Breast epithelium (tissue), 4 donors: ENCODE measurements at regions not wholly inside any gene's neighbourhood (a gene's known extent, or its start where the extent isn't known, plus 50 kb on each side); places are given as distances from the start of the nearest gene placed in this dataset.
"Not testable (repeated sequence)": the region's sequence is repeated elsewhere in the genome, so short reads cannot be mapped to it uniquely, and the experiment has no call there.

ENCODE experiments used
- DNase-seq, 2 donors: peaks; one replicate each; pipeline ENCODE4 v3.0.0-alpha.2; 2019; ENCODE audit warnings: low spot score in 2 of 2
- H3K27ac ChIP-seq, 2 donors: fragments of 200-600 bp; sonication (generic) in 1 of 2; one replicate each; pipeline ENCODE4 v1.5.1; 2016 to 2019; ENCODE audit warnings: mild to moderate bottlenecking in 1 of 2
- H3K27me3 ChIP-seq, 2 donors: fragments of 200-600 bp; sonication (generic) in 1 of 2; one replicate each; pipeline versions ENCODE4 v1.5.1 to v1.6.0; 2017 to 2019; ENCODE audit warnings: control low read depth in 1 of 2, mild to moderate bottlenecking in 1 of 2
- H3K36me3 ChIP-seq: fragments of 200-600 bp; one replicate; pipeline ENCODE4 v1.5.1; 2019
- H3K4me1 ChIP-seq, 2 donors: fragments of 200-600 bp; sonication (generic); one replicate each; pipeline ENCODE4 v1.5.1; 2016 to 2019; ENCODE audit warnings: control low read depth in 1 of 2
- H3K4me3 ChIP-seq, 3 donors: fragments of 200-600 bp; sonication (generic); 1 replicate in 2 of 3; 2 replicates in 1 of 3; pipeline ENCODE4 v1.5.1; 2016 to 2019; ENCODE audit warnings: mild to moderate bottlenecking in 3 of 3, moderate library complexity in 2 of 3
- H3K9me3 ChIP-seq, 2 donors: fragments of 200-600 bp; sonication (generic) in 1 of 2; one replicate each; pipeline ENCODE4 v1.5.1; 2016 to 2019; ENCODE audit warnings: control low read depth in 1 of 2
- CTCF ChIP-seq, 3 donors: fragments of 450-650 bp; IDR thresholded peaks; one replicate each; pipeline ENCODE4 v1.5.1; 2016 to 2017; ENCODE audit warnings: antibody characterized with exemption in 3 of 3, mild to moderate bottlenecking in 3 of 3, moderate library complexity in 3 of 3
- POLR2A ChIP-seq: fragments of 450-650 bp; IDR thresholded peaks from one replicate; pipeline ENCODE4 v1.6.1; 2016; ENCODE audit warnings: antibody characterized with exemption, mild to moderate bottlenecking, moderate library complexity
- POLR2AphosphoS5 ChIP-seq, 3 donors: sonication (generic); formaldehyde crosslinking; IDR thresholded peaks; one replicate each; pipeline ENCODE4 v1.6.1; 2017; ENCODE audit warnings: antibody characterized with exemption in 3 of 3
- intact Hi-C: fragments of 100-400 bp; cut with DNase I; formaldehyde crosslinking; loops from one replicate; pipeline ENCODE4 v1.15.1; 2023; ENCODE audit warnings: low total_unique reads

- TF ChIP-seq POLR2A, result no peak
- TF ChIP-seq POLR2AphosphoS5 (IDR thresholded peaks at IDR 0.05), result no peak
- no peak for TF ChIP-seq CTCF (IDR thresholded peaks at IDR 0.05)
- intact Hi-C loops, result loop anchor here (5.0 kb wide), 1 partner anchor 272 kb away; no protein-coding TSS in a partner anchor
- Histone ChIP-seq H3K4me3 (no peak overlapping the region), H3K27ac (no peak overlapping the region), H3K27me3 (peaks cover 0 to 50% of the 10 kb centered on the region in 2 donors), H3K4me1 (no peaks in the 10 kb centered on the region), H3K9me3 (no peaks in the 10 kb centered on the region), H3K36me3 (no peaks in the 10 kb centered on the region)
- no peak for DNase-seq
Measured at GRCh38 chr15:59904450-59905135, 99.5 kb upstream of the FOXB1 start.

- Histone ChIP-seq H3K27me3 (peaks cover 0 to 15% of the 10 kb centered on the region in 2 donors), H3K36me3 (no peaks in the 10 kb centered on the region), H3K4me1 (no peaks in the 10 kb centered on the region), H3K27ac (no peak overlapping the region), H3K4me3 (no peak overlapping the region), H3K9me3 (no peaks in the 10 kb centered on the region)
- DNase-seq, result no peak
- TF ChIP-seq CTCF (IDR thresholded peaks at IDR 0.05) (no peak), POLR2AphosphoS5 (IDR thresholded peaks at IDR 0.05) (no peak), POLR2A (no peak)
- intact Hi-C loops, result no loop called here
Measured at GRCh38 chr15:59896663-59897074, 107.4 kb upstream of the FOXB1 start.

GRCh38 chr15:59894835-59895234 is 109.3 kb upstream of the FOXB1 start:
- no peak for DNase-seq
- H3K4me1 ChIP-seq, result no peaks in the 10 kb centered on the region
- no peak overlapping the region for H3K27ac ChIP-seq
- intact Hi-C loops, result no loop called here
- TF ChIP-seq CTCF (IDR thresholded peaks at IDR 0.05) (no peak), POLR2A (no peak), POLR2AphosphoS5 (IDR thresholded peaks at IDR 0.05) (no peak)
- peaks cover 0 to 19% of the 10 kb centered on the region in 2 donors for H3K27me3 ChIP-seq
- no peaks in the 10 kb centered on the region for H3K9me3 ChIP-seq
- no peak overlapping the region for H3K4me3 ChIP-seq
- no peaks in the 10 kb centered on the region for H3K36me3 ChIP-seq

GRCh38 chr15:59892985-59893384 is 111.1 kb upstream of the FOXB1 start:
- TF ChIP-seq POLR2A (no peak), CTCF (IDR thresholded peaks at IDR 0.05) (no peak), POLR2AphosphoS5 (IDR thresholded peaks at IDR 0.05) (no peak)
- no peaks in the 10 kb centered on the region for H3K9me3 ChIP-seq
- no peak overlapping the region for H3K27ac ChIP-seq
- no peaks in the 10 kb centered on the region for H3K36me3 ChIP-seq
- no peak overlapping the region for H3K4me3 ChIP-seq
- DNase-seq, result no peak
- peaks cover 0 to 21% of the 10 kb centered on the region in 2 donors for H3K27me3 ChIP-seq
- H3K4me1 ChIP-seq, result no peaks in the 10 kb centered on the region
- intact Hi-C loops, result no loop called here

GRCh38 chr15:59887870-59888269 is 116.2 kb upstream of the FOXB1 start:
- H3K4me1 ChIP-seq, H3K27ac ChIP-seq, DNase-seq, H3K36me3 ChIP-seq, H3K9me3 ChIP-seq, H3K4me3 ChIP-seq, intact Hi-C loops: not testable (repeated sequence)
- H3K27me3 ChIP-seq, result peaks cover 0 to 21% of the 10 kb centered on the region in 2 donors
